GM23338 (cell line): ENCODE measurements at regions not wholly inside any gene's neighbourhood (a gene's known extent, or its start where the extent isn't known, plus 50 kb on each side); places are given as distances from the start of the nearest gene placed in this dataset.

Experiments
- ATAC-seq: fragments of 200-7000 bp; cut with Tn5 transposase; 3 replicates; pipeline ENCODE4 v1.9.1; 2020
- DNase-seq: peaks from one replicate; pipeline ENCODE4 v3.0.0-alpha.2; 2015; ENCODE audit warnings: low spot score
- H2AFZ ChIP-seq: fragments of 200-600 bp; sonication (generic); 2 replicates; pipeline ENCODE4 v1.8.0; 2016; ENCODE audit warnings: antibody characterized with exemption, mild to moderate bottlenecking, moderate library complexity
- H3F3A ChIP-seq: fragments of 200-600 bp; sonication (generic); replicated peaks from 2 replicates; pipeline ENCODE4 v1.8.0; 2017; ENCODE audit warnings: antibody characterized with exemption, mixed run types, low read depth
- H3K27ac ChIP-seq: fragments of 200-600 bp; sonication (generic); 2 replicates; pipeline ENCODE4 v1.6.1; 2016; ENCODE audit warnings: low read depth
- H3K27me3 ChIP-seq: fragments of 200-600 bp; sonication (generic); 2 replicates; pipeline ENCODE4 v1.8.0; 2016; ENCODE audit warnings: mild to moderate bottlenecking, mixed run types, moderate library complexity; ENCODE audit not compliant: insufficient read depth
- H3K36me3 ChIP-seq: fragments of 200-600 bp; sonication (generic); 2 replicates; pipeline ENCODE4 v1.8.0; 2016; ENCODE audit warnings: mild to moderate bottlenecking; ENCODE audit not compliant: insufficient read depth
- H3K4me1 ChIP-seq: fragments of 200-600 bp; sonication (generic); 2 replicates; pipeline ENCODE4 v1.8.0; 2016; ENCODE audit warnings: mild to moderate bottlenecking, moderate library complexity; ENCODE audit not compliant: insufficient read depth
- H3K4me2 ChIP-seq: fragments of 200-600 bp; sonication (generic); 2 replicates; pipeline ENCODE4 v1.7.1; 2017; ENCODE audit warnings: mixed run types
- H3K4me3 ChIP-seq: fragments of 200-600 bp; sonication (generic); 2 replicates; pipeline ENCODE4 v1.6.1; 2016; ENCODE audit warnings: mixed run types
- H3K79me2 ChIP-seq: fragments of 200-600 bp; sonication (generic); replicated peaks from 2 replicates; pipeline ENCODE4 v1.8.0; 2017; ENCODE audit warnings: mild to moderate bottlenecking; ENCODE audit not compliant: insufficient read depth
- H3K9me2 ChIP-seq: fragments of 200-600 bp; sonication (generic); 2 replicates; pipeline ENCODE4 v1.8.0; 2017; ENCODE audit not compliant: insufficient read depth
- H4K20me1 ChIP-seq: fragments of 200-600 bp; sonication (generic); replicated peaks from 2 replicates; pipeline ENCODE4 v1.8.0; 2017; ENCODE audit warnings: mild to moderate bottlenecking; ENCODE audit not compliant: insufficient read depth
- H3K27ac Mint-ChIP-seq: 2 replicates; pipeline ENCODE4 v1.8.0; 2020; ENCODE audit warnings: inconsistent platforms, mild to moderate bottlenecking, moderate library complexity, mixed read lengths
- H3K27me3 Mint-ChIP-seq: 3 replicates; pipeline ENCODE4 v1.8.0; 2022; ENCODE audit warnings: low read depth, mild to moderate bottlenecking, moderate library complexity, mixed read lengths, inconsistent platforms; ENCODE audit not compliant: insufficient read depth, poor library complexity
- H3K36me3 Mint-ChIP-seq: 3 replicates; pipeline ENCODE4 v1.8.0; 2021; ENCODE audit warnings: low read depth, mild to moderate bottlenecking, inconsistent platforms, moderate library complexity, mixed read lengths
- H3K4me1 Mint-ChIP-seq: 3 replicates; pipeline ENCODE4 v1.8.0; 2020; ENCODE audit warnings: mild to moderate bottlenecking, inconsistent platforms, mixed read lengths
- H3K4me3 Mint-ChIP-seq: 3 replicates; pipeline ENCODE4 v1.8.0; 2021; ENCODE audit warnings: moderate library complexity, mild to moderate bottlenecking, inconsistent platforms, mixed read lengths
- H3K9me3 Mint-ChIP-seq: 3 replicates; pipeline ENCODE4 v1.8.0; 2020; ENCODE audit warnings: moderate library complexity, mild to moderate bottlenecking, inconsistent platforms, mixed read lengths
- CREB1 ChIP-seq: fragments of 250-450 bp; sonication (Bioruptor Pico); IDR thresholded peaks from 2 replicates; pipeline ENCODE4 v1.5.0; 2020; ENCODE audit warnings: low read depth, mild to moderate bottlenecking, moderate library complexity
- EZH2 ChIP-seq: fragments of 200-600 bp; sonication (generic); IDR thresholded peaks from one replicate; pipeline ENCODE4 v1.8.0; 2017; ENCODE audit warnings: antibody characterized with exemption, mild to moderate bottlenecking, low read depth; ENCODE audit not compliant: unreplicated experiment
- EZH2phosphoT487 ChIP-seq: fragments of 200-600 bp; sonication (generic); IDR thresholded peaks from one replicate; pipeline ENCODE4 v1.8.1; 2018; ENCODE audit warnings: antibody characterized with exemption; ENCODE audit not compliant: unreplicated experiment
- JUNB ChIP-seq: IDR thresholded peaks from one replicate; pipeline ENCODE4 v1.6.1; 2016; ENCODE audit warnings: antibody characterized with exemption; ENCODE audit not compliant: unreplicated experiment
- NANOG ChIP-seq: IDR thresholded peaks from 2 replicates; pipeline ENCODE4 v1.6.1; 2016; ENCODE audit warnings: antibody characterized with exemption, borderline replicate concordance
- POLR2AphosphoS5 ChIP-seq: IDR thresholded peaks from 2 replicates; pipeline ENCODE4 v1.6.1; 2016; ENCODE audit warnings: antibody characterized with exemption, low read depth
- STAT1 ChIP-seq: IDR thresholded peaks from one replicate; pipeline ENCODE4 v1.6.1; 2016; ENCODE audit warnings: antibody characterized with exemption; ENCODE audit not compliant: unreplicated experiment
- ZNF114 ChIP-seq: fragments of 250-450 bp; sonication (Bioruptor Pico); IDR thresholded peaks from 2 replicates; pipeline ENCODE4 v1.5.0; 2020; ENCODE audit warnings: mild to moderate bottlenecking, moderate library complexity
- ZNF331 ChIP-seq: fragments of 250-450 bp; sonication (Bioruptor Pico); IDR thresholded peaks from 2 replicates; pipeline ENCODE4 v1.5.0; 2020; ENCODE audit warnings: low read depth, mild to moderate bottlenecking, moderate library complexity
- ZNF462 ChIP-seq: fragments of 250-450 bp; sonication (Bioruptor Pico); IDR thresholded peaks from 2 replicates; pipeline ENCODE4 v1.5.0; 2020; ENCODE audit warnings: mild to moderate bottlenecking, moderate library complexity
- TF ChIP-seq, protein P1 (sequence below): IDR thresholded peaks from one replicate; pipeline ENCODE4 v1.6.1; 2018; ENCODE audit warnings: antibody characterized with exemption; ENCODE audit not compliant: unreplicated experiment
- TF ChIP-seq, protein P2 (sequence below), 2 experiments: fragments of 200-600 bp in 1 of 2; sonication (generic) in 1 of 2; conservative IDR thresholded peaks; 2 replicates each; pipeline versions ENCODE4 v1.5.1 to v1.6.1; 2016 to 2017; ENCODE audit warnings: antibody characterized with exemption in 2 of 2, low read depth in 2 of 2, mild to moderate bottlenecking in 2 of 2, moderate library complexity in 1 of 2
- TF ChIP-seq, protein P3 (sequence below): IDR thresholded peaks from 2 replicates; pipeline ENCODE4 v1.6.1; 2016; ENCODE audit warnings: antibody characterized with exemption

DNA sequence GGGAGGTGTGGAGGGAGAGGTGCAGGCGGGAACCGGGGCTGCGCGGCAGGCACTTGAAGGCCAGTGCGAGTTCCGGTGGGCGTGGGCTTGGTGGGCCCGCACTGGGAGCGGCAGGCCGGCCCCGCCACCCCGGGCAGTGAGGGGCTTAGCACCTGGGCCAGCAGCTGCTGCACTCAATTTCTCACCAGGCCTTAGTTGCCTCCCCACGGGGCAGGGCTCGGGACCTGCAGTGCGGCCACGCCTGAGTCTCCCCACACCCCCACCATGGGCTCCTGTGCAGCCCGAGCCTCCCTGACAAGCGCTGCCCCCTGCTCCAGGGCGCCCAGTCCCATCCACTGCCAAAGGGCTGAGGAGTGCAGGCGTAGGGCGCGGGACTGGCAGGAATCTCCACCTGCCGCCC lies 284.5 kb downstream of the DEPDC1B start:
- Mint-ChIP-seq H3K27ac (no peak overlapping the region), H3K4me3 (no peak overlapping the region), H3K9me3 (peaks cover 5% of the 10 kb centered on the region; the same call in 1 of the 3 replicates), H3K36me3 (0 out of 3 replicates have a peak, but pooled peaks cover 2% of the 10 kb centered on the region), H3K4me1 (no peaks in the 10 kb centered on the region), H3K27me3 (no peaks in the 10 kb centered on the region)
- Histone ChIP-seq H3F3A (no peaks in the 10 kb centered on the region), H3K79me2 (no peaks in the 10 kb centered on the region), H3K4me2 (no peak overlapping the region), H3K36me3 (no peaks in the 10 kb centered on the region), H2AFZ (no peak overlapping the region), H3K4me3 (no peak overlapping the region), H3K4me1 (no peaks in the 10 kb centered on the region), H3K27me3 (no peaks in the 10 kb centered on the region), H3K9me2 (no peaks in the 10 kb centered on the region), H4K20me1 (no peaks in the 10 kb centered on the region), H3K27ac (no peak overlapping the region)
- TF ChIP-seq ZNF331 (CRISPR knock-in tag), result no peak
- no peak for TF ChIP-seq NANOG
- TF ChIP-seq EZH2phosphoT487, result no peak
- TF ChIP-seq, protein P1, sequence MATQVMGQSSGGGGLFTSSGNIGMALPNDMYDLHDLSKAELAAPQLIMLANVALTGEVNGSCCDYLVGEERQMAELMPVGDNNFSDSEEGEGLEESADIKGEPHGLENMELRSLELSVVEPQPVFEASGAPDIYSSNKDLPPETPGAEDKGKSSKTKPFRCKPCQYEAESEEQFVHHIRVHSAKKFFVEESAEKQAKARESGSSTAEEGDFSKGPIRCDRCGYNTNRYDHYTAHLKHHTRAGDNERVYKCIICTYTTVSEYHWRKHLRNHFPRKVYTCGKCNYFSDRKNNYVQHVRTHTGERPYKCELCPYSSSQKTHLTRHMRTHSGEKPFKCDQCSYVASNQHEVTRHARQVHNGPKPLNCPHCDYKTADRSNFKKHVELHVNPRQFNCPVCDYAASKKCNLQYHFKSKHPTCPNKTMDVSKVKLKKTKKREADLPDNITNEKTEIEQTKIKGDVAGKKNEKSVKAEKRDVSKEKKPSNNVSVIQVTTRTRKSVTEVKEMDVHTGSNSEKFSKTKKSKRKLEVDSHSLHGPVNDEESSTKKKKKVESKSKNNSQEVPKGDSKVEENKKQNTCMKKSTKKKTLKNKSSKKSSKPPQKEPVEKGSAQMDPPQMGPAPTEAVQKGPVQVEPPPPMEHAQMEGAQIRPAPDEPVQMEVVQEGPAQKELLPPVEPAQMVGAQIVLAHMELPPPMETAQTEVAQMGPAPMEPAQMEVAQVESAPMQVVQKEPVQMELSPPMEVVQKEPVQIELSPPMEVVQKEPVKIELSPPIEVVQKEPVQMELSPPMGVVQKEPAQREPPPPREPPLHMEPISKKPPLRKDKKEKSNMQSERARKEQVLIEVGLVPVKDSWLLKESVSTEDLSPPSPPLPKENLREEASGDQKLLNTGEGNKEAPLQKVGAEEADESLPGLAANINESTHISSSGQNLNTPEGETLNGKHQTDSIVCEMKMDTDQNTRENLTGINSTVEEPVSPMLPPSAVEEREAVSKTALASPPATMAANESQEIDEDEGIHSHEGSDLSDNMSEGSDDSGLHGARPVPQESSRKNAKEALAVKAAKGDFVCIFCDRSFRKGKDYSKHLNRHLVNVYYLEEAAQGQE, result no peak
- TF ChIP-seq ZNF462 (CRISPR knock-in tag), result no peak
- TF ChIP-seq, protein P2, sequence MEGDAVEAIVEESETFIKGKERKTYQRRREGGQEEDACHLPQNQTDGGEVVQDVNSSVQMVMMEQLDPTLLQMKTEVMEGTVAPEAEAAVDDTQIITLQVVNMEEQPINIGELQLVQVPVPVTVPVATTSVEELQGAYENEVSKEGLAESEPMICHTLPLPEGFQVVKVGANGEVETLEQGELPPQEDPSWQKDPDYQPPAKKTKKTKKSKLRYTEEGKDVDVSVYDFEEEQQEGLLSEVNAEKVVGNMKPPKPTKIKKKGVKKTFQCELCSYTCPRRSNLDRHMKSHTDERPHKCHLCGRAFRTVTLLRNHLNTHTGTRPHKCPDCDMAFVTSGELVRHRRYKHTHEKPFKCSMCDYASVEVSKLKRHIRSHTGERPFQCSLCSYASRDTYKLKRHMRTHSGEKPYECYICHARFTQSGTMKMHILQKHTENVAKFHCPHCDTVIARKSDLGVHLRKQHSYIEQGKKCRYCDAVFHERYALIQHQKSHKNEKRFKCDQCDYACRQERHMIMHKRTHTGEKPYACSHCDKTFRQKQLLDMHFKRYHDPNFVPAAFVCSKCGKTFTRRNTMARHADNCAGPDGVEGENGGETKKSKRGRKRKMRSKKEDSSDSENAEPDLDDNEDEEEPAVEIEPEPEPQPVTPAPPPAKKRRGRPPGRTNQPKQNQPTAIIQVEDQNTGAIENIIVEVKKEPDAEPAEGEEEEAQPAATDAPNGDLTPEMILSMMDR (conservative IDR thresholded peaks at IDR 0.05; ENCODE audit: low read depth in 2 of 2), result no peak
- no peak for TF ChIP-seq CREB1 (CRISPR knock-in tag)
- TF ChIP-seq ZNF114 (CRISPR knock-in tag), result no peak
- no peak for TF ChIP-seq STAT1
- no peak for TF ChIP-seq POLR2AphosphoS5
- TF ChIP-seq, protein P3, sequence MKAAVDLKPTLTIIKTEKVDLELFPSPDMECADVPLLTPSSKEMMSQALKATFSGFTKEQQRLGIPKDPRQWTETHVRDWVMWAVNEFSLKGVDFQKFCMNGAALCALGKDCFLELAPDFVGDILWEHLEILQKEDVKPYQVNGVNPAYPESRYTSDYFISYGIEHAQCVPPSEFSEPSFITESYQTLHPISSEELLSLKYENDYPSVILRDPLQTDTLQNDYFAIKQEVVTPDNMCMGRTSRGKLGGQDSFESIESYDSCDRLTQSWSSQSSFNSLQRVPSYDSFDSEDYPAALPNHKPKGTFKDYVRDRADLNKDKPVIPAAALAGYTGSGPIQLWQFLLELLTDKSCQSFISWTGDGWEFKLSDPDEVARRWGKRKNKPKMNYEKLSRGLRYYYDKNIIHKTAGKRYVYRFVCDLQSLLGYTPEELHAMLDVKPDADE, result no peak
- no peak for TF ChIP-seq JUNB
- no peak for TF ChIP-seq EZH2
- DNase-seq (no peak), ATAC-seq (no peak)
